H9 (cell line): ENCODE measurements at regions not wholly inside any gene's neighbourhood (a gene's known extent, or its start where the extent isn't known, plus 50 kb on each side); places are given as distances from the start of the nearest gene placed in this dataset.

Source experiments
- DNase-seq: peaks from one replicate; pipeline ENCODE4 v3.0.0-alpha.2; 2017
- H2AFZ ChIP-seq: one replicate; pipeline ENCODE4 v1.6.1; 2013; ENCODE audit warnings: mild to moderate bottlenecking, low read length, control low read depth, moderate library complexity
- H2AK5ac ChIP-seq: 2 replicates; pipeline ENCODE4 v1.6.1; 2013; ENCODE audit warnings: low read length, control low read depth, mixed read lengths; ENCODE audit not compliant: insufficient read length
- H2BK120ac ChIP-seq: one replicate; pipeline ENCODE4 v1.6.1; 2013; ENCODE audit warnings: low read depth, mild to moderate bottlenecking, low read length, control low read depth, inconsistent platforms; ENCODE audit not compliant: poor library complexity, severe bottlenecking
- H2BK12ac ChIP-seq: 2 replicates; pipeline ENCODE4 v1.6.1; 2013; ENCODE audit warnings: low read length, control low read depth, mixed read lengths, low read depth; ENCODE audit not compliant: insufficient read length
- H2BK15ac ChIP-seq: 2 replicates; pipeline ENCODE4 v1.6.1; 2013; ENCODE audit warnings: low read depth, low read length, control low read depth
- H2BK20ac ChIP-seq: one replicate; pipeline ENCODE4 v1.6.1; 2013; ENCODE audit warnings: low read depth, mild to moderate bottlenecking, low read length, control low read depth, inconsistent platforms; ENCODE audit not compliant: poor library complexity, severe bottlenecking
- H2BK5ac ChIP-seq: 2 replicates; pipeline ENCODE4 v1.6.1; 2013; ENCODE audit warnings: low read length, control low read depth, mixed read lengths; ENCODE audit not compliant: insufficient read length
- H3K14ac ChIP-seq: 2 replicates; pipeline ENCODE4 v1.6.1; 2013; ENCODE audit warnings: low read length, control low read depth; ENCODE audit not compliant: insufficient read depth
- H3K18ac ChIP-seq: 2 replicates; pipeline ENCODE4 v1.6.1; 2013; ENCODE audit warnings: low read depth, mild to moderate bottlenecking, mixed read lengths, low read length, control low read depth; ENCODE audit not compliant: insufficient read length
- H3K23ac ChIP-seq: 2 replicates; pipeline ENCODE4 v1.6.1; 2013; ENCODE audit warnings: low read length, control low read depth, mixed read lengths, low read depth; ENCODE audit not compliant: insufficient read length
- H3K23me2 ChIP-seq: 2 replicates; pipeline ENCODE4 v1.6.1; 2013; ENCODE audit warnings: low read depth, mild to moderate bottlenecking, mixed read lengths, low read length, control low read depth; ENCODE audit not compliant: insufficient read length, poor library complexity, severe bottlenecking
- H3K27ac ChIP-seq: 2 replicates; pipeline ENCODE4 v1.5.1; 2013; ENCODE audit warnings: low read length, control low read depth, mixed read lengths, low read depth; ENCODE audit not compliant: insufficient read length
- H3K27me3 ChIP-seq: 2 replicates; pipeline ENCODE4 v1.6.1; 2013; ENCODE audit warnings: low read length, control low read depth, inconsistent platforms; ENCODE audit not compliant: insufficient read depth
- H3K4ac ChIP-seq: 2 replicates; pipeline ENCODE4 v1.6.1; 2013; ENCODE audit warnings: low read depth, mild to moderate bottlenecking, control low read depth, inconsistent platforms, low read length, moderate library complexity
- H3K4me1 ChIP-seq: 2 replicates; pipeline ENCODE4 v1.6.1; 2013; ENCODE audit warnings: low read length, control low read depth, inconsistent platforms; ENCODE audit not compliant: insufficient read depth
- H3K4me2 ChIP-seq: 2 replicates; pipeline ENCODE4 v1.6.1; 2013; ENCODE audit warnings: low read length, control low read depth, mixed read lengths; ENCODE audit not compliant: insufficient read length, insufficient read depth
- H3K56ac ChIP-seq: 2 replicates; pipeline ENCODE4 v1.6.1; 2013; ENCODE audit warnings: low read depth, mild to moderate bottlenecking, mixed read lengths, low read length, control low read depth; ENCODE audit not compliant: insufficient read length
- H3K79me1 ChIP-seq: 2 replicates; pipeline ENCODE4 v1.6.1; 2013; ENCODE audit warnings: low read depth, mild to moderate bottlenecking, moderate library complexity, low read length, control low read depth, inconsistent platforms; ENCODE audit not compliant: insufficient read depth, poor library complexity, severe bottlenecking
- H3K79me2 ChIP-seq: 2 replicates; pipeline ENCODE4 v1.6.1; 2013; ENCODE audit warnings: low read length, control low read depth, inconsistent platforms; ENCODE audit not compliant: insufficient read depth
- H3K9ac ChIP-seq: 2 replicates; pipeline ENCODE4 v1.6.1; 2013; ENCODE audit warnings: low read length, control low read depth, mixed read lengths; ENCODE audit not compliant: insufficient read length; ENCODE audit errors: extremely low read depth
- H3K9me3 ChIP-seq: one replicate; pipeline ENCODE4 v1.6.1; 2013; ENCODE audit warnings: low read depth, low read length, inconsistent platforms; ENCODE audit not compliant: control insufficient read depth
- H3T11ph ChIP-seq: one replicate; pipeline ENCODE4 v1.6.1; 2013; ENCODE audit warnings: mild to moderate bottlenecking, low read length, control low read depth, inconsistent platforms
- H4K20me1 ChIP-seq: one replicate; pipeline ENCODE4 v1.6.1; 2013; ENCODE audit not compliant: control insufficient read depth, insufficient read length, insufficient read depth
- H4K5ac ChIP-seq: 2 replicates; pipeline ENCODE4 v1.6.1; 2013; ENCODE audit warnings: low read depth, mild to moderate bottlenecking, mixed read lengths, low read length, control low read depth; ENCODE audit not compliant: insufficient read length
- H4K8ac ChIP-seq: replicated peaks from 2 replicates; pipeline ENCODE4 v1.6.1; 2013; ENCODE audit warnings: low read length, control low read depth, mixed read lengths, low read depth; ENCODE audit not compliant: insufficient read length
- H4K91ac ChIP-seq: 2 replicates; pipeline ENCODE4 v1.6.1; 2013; ENCODE audit warnings: low read depth, mild to moderate bottlenecking, moderate library complexity, mixed read lengths, low read length, control low read depth; ENCODE audit not compliant: insufficient read length
- H3K27ac Mint-ChIP-seq, 3 experiments: 2 replicates in 2 of 3; 3 replicates in 1 of 3; pipeline ENCODE4 v1.8.0; 2020 to 2021; ENCODE audit warnings: mixed read lengths in 3 of 3, mild to moderate bottlenecking in 1 of 3, moderate library complexity in 1 of 3
- H3K27me3 Mint-ChIP-seq: 2 replicates; pipeline ENCODE4 v1.8.0; 2021; ENCODE audit warnings: low read depth, mild to moderate bottlenecking, moderate library complexity, mixed read lengths
- H3K36me3 Mint-ChIP-seq, 3 experiments: 2 replicates in 2 of 3; 3 replicates in 1 of 3; pipeline ENCODE4 v1.8.0; 2020 to 2021; ENCODE audit warnings: low read depth in 3 of 3, mixed read lengths in 3 of 3; ENCODE audit not compliant: insufficient read depth in 1 of 3
- H3K4me1 Mint-ChIP-seq, 2 experiments: 2 replicates each; pipeline ENCODE4 v1.8.0; 2020; ENCODE audit warnings: mixed read lengths in 2 of 2
- H3K4me3 Mint-ChIP-seq, 2 experiments: 2 replicates in 1 of 2; 3 replicates in 1 of 2; pipeline ENCODE4 v1.8.0; 2020 to 2021; ENCODE audit warnings: mild to moderate bottlenecking in 2 of 2, mixed read lengths in 2 of 2, moderate library complexity in 1 of 2
- H3K9me3 Mint-ChIP-seq, 2 experiments: 2 replicates in 1 of 2; 3 replicates in 1 of 2; pipeline ENCODE4 v1.8.0; 2020; ENCODE audit warnings: mild to moderate bottlenecking in 2 of 2, mixed read lengths in 2 of 2, moderate library complexity in 1 of 2
- WGBS: extraction: QIAGEN DNeasy Blood & Tissue Kit; methylation state at CpG from one replicate; pipeline ENCODE4 v1.1.7; 2013; ENCODE audit warnings: missing lambda C conversion rate, low lambda C conversion rate, mixed read lengths; ENCODE audit not compliant: insufficient read length; ENCODE audit errors: extremely low coverage; 5-methylcytosine and 5-hydroxymethylcytosine counted together
- TF ChIP-seq, protein P1 (sequence below): fragments of 200-600 bp; sonication (generic); conservative IDR thresholded peaks from 3 replicates; pipeline ENCODE4 v1.8.0; 2021; ENCODE audit warnings: antibody characterized with exemption, mild to moderate bottlenecking

DNA sequence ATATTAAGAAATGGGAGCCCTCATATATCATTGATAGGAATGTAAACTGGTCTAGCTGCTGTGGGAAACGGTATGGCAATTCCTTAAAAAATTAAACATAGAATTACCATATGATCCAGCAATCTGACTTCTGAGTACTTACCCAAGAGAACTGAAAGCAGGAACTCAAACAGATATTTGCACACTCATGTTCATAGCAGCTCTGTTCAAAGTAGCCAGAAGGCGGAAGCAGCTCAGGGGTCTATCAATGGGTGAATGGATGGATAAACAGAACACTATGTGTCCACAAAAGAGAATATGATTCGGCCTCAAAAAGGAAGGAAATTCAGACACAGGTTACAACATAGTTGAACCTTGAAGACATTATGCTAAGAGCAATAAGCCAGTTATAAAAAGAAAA, 135.7 kb upstream of the NDUFV2 start:
- TF ChIP-seq, protein P1, sequence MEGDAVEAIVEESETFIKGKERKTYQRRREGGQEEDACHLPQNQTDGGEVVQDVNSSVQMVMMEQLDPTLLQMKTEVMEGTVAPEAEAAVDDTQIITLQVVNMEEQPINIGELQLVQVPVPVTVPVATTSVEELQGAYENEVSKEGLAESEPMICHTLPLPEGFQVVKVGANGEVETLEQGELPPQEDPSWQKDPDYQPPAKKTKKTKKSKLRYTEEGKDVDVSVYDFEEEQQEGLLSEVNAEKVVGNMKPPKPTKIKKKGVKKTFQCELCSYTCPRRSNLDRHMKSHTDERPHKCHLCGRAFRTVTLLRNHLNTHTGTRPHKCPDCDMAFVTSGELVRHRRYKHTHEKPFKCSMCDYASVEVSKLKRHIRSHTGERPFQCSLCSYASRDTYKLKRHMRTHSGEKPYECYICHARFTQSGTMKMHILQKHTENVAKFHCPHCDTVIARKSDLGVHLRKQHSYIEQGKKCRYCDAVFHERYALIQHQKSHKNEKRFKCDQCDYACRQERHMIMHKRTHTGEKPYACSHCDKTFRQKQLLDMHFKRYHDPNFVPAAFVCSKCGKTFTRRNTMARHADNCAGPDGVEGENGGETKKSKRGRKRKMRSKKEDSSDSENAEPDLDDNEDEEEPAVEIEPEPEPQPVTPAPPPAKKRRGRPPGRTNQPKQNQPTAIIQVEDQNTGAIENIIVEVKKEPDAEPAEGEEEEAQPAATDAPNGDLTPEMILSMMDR = no peak
- Histone ChIP-seq H3K23me2 (no peaks in the 10 kb centered on the region), H3K9ac (no peak overlapping the region), H2AFZ (no peak overlapping the region), H3K23ac (no peak overlapping the region), H2BK15ac (no peak overlapping the region), H3K4me2 (no peak overlapping the region), H4K8ac (no peak overlapping the region), H3T11ph (no peak overlapping the region), H3K27ac (no peak overlapping the region), H2BK5ac (no peak overlapping the region), H3K56ac (no peak overlapping the region), H2AK5ac (no peak overlapping the region), H4K91ac (no peak overlapping the region), H2BK12ac (no peak overlapping the region), H3K9me3 (no peaks in the 10 kb centered on the region), H2BK120ac (no peak overlapping the region), H3K4me1 (peaks cover 3% of the 10 kb centered on the region; the same call in 1 of the 2 replicates), H4K5ac (no peak overlapping the region), H3K27me3 (no peaks in the 10 kb centered on the region), H3K79me2 (no peaks in the 10 kb centered on the region), H3K18ac (no peak overlapping the region), H3K79me1 (no peaks in the 10 kb centered on the region), H4K20me1 (no peaks in the 10 kb centered on the region), H3K4ac (no peak overlapping the region), H3K14ac (no peak overlapping the region), H2BK20ac (no peak overlapping the region)
- Mint-ChIP-seq H3K36me3 (peaks cover 2 to 5% (median 4%) of the 10 kb centered on the region in 3 experiments; a peak in 5 of 7 replicates), H3K4me3 (no peak overlapping the region), H3K27me3 (no peaks in the 10 kb centered on the region; the same call in 1 of the 2 replicates), H3K4me1 (peaks cover 18 to 26% of the 10 kb centered on the region in 2 experiments), H3K27ac (no peak overlapping the region), H3K9me3 (peaks cover 3 to 4% of the 10 kb centered on the region in 2 experiments; a peak in 1 of 5 replicates)
- no CpG with 5 or more reads among the region's 3 CpGs for WGBS
- DNase-seq = no peak
